ENCODE measurements at regions not wholly inside any gene's neighbourhood (a gene's known extent, or its start where the extent isn't known, plus 50 kb on each side); places are given as distances from the start of the nearest gene placed in this dataset.
A peak's percentile ranks its signal among the peaks of the same experiment; 100 is the strongest.
"Not testable (repeated sequence)": the region's sequence is repeated elsewhere in the genome, so short reads cannot be mapped to it uniquely, and the experiment has no call there.

GRCh38 chr5:1603916-1604315, 80.2 kb upstream of the LPCAT1 start:
- H3K4me3 ChIP-seq; intact Hi-C loops (cut with micrococcal nuclease); H3K9me3 ChIP-seq (replicated peaks); DNase-seq; H3K36me3 ChIP-seq; H3K27me3 ChIP-seq (ENCODE audit: low read depth); H3K4me1 ChIP-seq; H3K27ac ChIP-seq (replicated peaks): not testable (repeated sequence)

- H3K27ac ChIP-seq (replicated peaks); H3K9me3 ChIP-seq (replicated peaks); H3K4me3 ChIP-seq; intact Hi-C loops (cut with micrococcal nuclease); H3K36me3 ChIP-seq; DNase-seq; H3K4me1 ChIP-seq; H3K27me3 ChIP-seq (ENCODE audit: low read depth): not testable (repeated sequence)
- TF ChIP-seq CTCF (IDR thresholded peaks at IDR 0.05; ENCODE audit: borderline replicate concordance): peak; percentile 9
Observed at GRCh38 chr5:1601565-1601964, 77.8 kb upstream of the LPCAT1 start.

- H3K4me3 ChIP-seq; intact Hi-C loops (cut with micrococcal nuclease); H3K4me1 ChIP-seq; H3K36me3 ChIP-seq; H3K27ac ChIP-seq (replicated peaks); H3K9me3 ChIP-seq (replicated peaks); H3K27me3 ChIP-seq (ENCODE audit: low read depth); DNase-seq: not testable (repeated sequence)
- peak; percentile 27 for TF ChIP-seq CTCF (IDR thresholded peaks at IDR 0.05; ENCODE audit: borderline replicate concordance)
Observed at GRCh38 chr5:1598950-1599737, 75.4 kb upstream of the LPCAT1 start.

- H3K27me3 ChIP-seq (ENCODE audit: low read depth): peaks cover 11% of the 10 kb centered on the region
- DNase-seq; H3K4me3 ChIP-seq; H3K36me3 ChIP-seq; intact Hi-C loops (cut with micrococcal nuclease); H3K27ac ChIP-seq (replicated peaks); H3K9me3 ChIP-seq (replicated peaks): not testable (repeated sequence)
- H3K4me1 ChIP-seq: peaks cover 12% of the 10 kb centered on the region
Observed at GRCh38 chr5:1597093-1597473, 73.3 kb upstream of the LPCAT1 start.

- intact Hi-C loops (cut with micrococcal nuclease); H3K4me3 ChIP-seq; DNase-seq; H3K9me3 ChIP-seq (replicated peaks); H3K27ac ChIP-seq (replicated peaks); H3K36me3 ChIP-seq: not testable (repeated sequence)
- Histone ChIP-seq H3K27me3 (ENCODE audit: low read depth) (peaks cover 11% of the 10 kb centered on the region), H3K4me1 (peaks cover 12% of the 10 kb centered on the region)
Observed at GRCh38 chr5:1596462-1597092, 72.8 kb upstream of the LPCAT1 start.

GRCh38 chr5:1594357-1595106, 70.8 kb upstream of the LPCAT1 start:
- peak; percentile 80 for DNase-seq
- H3K27ac ChIP-seq (replicated peaks): peak overlapping the region; percentile 88
- H3K9me3 ChIP-seq (replicated peaks): no peaks in the 10 kb centered on the region
- no peaks in the 10 kb centered on the region for H3K36me3 ChIP-seq
- peaks cover 11% of the 10 kb centered on the region for H3K27me3 ChIP-seq (ENCODE audit: low read depth)
- TF ChIP-seq CTCF (IDR thresholded peaks at IDR 0.05; ENCODE audit: borderline replicate concordance): peak; percentile 56
- peaks cover 12% of the 10 kb centered on the region for H3K4me1 ChIP-seq
- peak overlapping the region; percentile 74 for H3K4me3 ChIP-seq
- intact Hi-C loops (cut with micrococcal nuclease): no loop called here
